ENCODE measurements at regions not wholly inside any gene's neighbourhood (a gene's known extent, or its start where the extent isn't known, plus 50 kb on each side); places are given as distances from the start of the nearest gene placed in this dataset.

DNA sequence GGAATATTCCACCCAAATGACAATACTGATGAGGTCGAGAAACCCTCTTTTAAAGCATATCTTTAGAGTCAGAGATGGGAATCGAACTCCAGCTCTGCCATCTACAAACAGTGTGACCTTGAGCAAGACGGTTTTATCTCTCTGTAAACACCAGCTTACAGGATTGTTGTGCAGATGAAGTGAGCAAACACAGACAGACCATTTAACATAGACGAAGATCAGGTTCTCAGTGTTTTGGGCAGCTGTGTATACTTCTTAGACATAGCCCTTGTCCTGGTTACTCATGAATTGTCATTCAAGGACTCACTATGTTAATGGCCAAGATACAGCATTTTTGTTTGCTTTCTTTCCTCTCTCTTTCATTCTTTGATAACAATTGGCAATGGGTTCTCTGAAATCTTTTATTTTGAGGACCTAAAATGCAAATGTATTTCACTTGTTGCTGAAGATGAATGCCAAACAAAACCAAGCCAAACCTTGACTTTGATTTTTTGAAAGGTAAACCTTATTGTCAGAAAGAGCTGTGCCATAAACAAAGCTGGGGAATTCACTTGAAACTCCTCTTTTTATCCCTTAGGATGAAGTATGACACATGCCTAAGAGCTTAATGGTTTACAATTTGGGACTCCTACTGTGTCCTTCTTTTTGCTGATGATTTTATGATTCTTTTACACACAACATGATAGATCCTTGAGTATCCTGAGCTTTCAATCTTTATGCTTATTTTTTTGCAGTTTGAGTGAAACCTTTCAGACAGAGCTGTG is 250.0 kb upstream of the PDZRN3 start:
- TF ChIP-seq, protein P1, sequence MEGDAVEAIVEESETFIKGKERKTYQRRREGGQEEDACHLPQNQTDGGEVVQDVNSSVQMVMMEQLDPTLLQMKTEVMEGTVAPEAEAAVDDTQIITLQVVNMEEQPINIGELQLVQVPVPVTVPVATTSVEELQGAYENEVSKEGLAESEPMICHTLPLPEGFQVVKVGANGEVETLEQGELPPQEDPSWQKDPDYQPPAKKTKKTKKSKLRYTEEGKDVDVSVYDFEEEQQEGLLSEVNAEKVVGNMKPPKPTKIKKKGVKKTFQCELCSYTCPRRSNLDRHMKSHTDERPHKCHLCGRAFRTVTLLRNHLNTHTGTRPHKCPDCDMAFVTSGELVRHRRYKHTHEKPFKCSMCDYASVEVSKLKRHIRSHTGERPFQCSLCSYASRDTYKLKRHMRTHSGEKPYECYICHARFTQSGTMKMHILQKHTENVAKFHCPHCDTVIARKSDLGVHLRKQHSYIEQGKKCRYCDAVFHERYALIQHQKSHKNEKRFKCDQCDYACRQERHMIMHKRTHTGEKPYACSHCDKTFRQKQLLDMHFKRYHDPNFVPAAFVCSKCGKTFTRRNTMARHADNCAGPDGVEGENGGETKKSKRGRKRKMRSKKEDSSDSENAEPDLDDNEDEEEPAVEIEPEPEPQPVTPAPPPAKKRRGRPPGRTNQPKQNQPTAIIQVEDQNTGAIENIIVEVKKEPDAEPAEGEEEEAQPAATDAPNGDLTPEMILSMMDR (IDR thresholded peaks at IDR 0.05 in 2 of 3, conservative IDR thresholded peaks at IDR 0.05 in 1 of 3; ENCODE audit: control insufficient read depth in 2 of 3, extremely low read depth in 1 of 3, insufficient read depth in 1 of 3, low read depth in 3 of 3, low read length in 3 of 3) = no peak
- TF ChIP-seq, protein P2, sequence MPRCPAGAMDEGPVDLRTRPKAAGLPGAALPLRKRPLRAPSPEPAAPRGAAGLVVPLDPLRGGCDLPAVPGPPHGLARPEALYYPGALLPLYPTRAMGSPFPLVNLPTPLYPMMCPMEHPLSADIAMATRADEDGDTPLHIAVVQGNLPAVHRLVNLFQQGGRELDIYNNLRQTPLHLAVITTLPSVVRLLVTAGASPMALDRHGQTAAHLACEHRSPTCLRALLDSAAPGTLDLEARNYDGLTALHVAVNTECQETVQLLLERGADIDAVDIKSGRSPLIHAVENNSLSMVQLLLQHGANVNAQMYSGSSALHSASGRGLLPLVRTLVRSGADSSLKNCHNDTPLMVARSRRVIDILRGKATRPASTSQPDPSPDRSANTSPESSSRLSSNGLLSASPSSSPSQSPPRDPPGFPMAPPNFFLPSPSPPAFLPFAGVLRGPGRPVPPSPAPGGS (IDR thresholded peaks at IDR 0.05; ENCODE audit: borderline replicate concordance, insufficient read depth, low read depth, low read length, poor library complexity, severe bottlenecking) = no peak
- TF ChIP-seq POLR2AphosphoS5 (IDR thresholded peaks at IDR 0.05; ENCODE audit: low read length) (no peak), MEF2A (IDR thresholded peaks at IDR 0.05; ENCODE audit: insufficient read depth, low read depth, low read length) (no peak), YY1 (IDR thresholded peaks at IDR 0.05; ENCODE audit: low read depth, low read length) (no peak), SP1 (IDR thresholded peaks at IDR 0.05; ENCODE audit: low read depth, low read length) (no peak), RAD21 (IDR thresholded peaks at IDR 0.05; ENCODE audit: insufficient read depth, low read depth, low read length) (no peak), CBFB (IDR thresholded peaks at IDR 0.05; ENCODE audit: low read depth) (no peak), EZH2 (IDR thresholded peaks at IDR 0.05; ENCODE audit: borderline replicate concordance, control insufficient read depth, low read depth, low read length) (no peak)
- TF ChIP-seq, protein P3, sequence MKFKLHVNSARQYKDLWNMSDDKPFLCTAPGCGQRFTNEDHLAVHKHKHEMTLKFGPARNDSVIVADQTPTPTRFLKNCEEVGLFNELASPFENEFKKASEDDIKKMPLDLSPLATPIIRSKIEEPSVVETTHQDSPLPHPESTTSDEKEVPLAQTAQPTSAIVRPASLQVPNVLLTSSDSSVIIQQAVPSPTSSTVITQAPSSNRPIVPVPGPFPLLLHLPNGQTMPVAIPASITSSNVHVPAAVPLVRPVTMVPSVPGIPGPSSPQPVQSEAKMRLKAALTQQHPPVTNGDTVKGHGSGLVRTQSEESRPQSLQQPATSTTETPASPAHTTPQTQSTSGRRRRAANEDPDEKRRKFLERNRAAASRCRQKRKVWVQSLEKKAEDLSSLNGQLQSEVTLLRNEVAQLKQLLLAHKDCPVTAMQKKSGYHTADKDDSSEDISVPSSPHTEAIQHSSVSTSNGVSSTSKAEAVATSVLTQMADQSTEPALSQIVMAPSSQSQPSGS (IDR thresholded peaks at IDR 0.05; ENCODE audit: low read length) = no peak
- TF ChIP-seq, protein P4, sequence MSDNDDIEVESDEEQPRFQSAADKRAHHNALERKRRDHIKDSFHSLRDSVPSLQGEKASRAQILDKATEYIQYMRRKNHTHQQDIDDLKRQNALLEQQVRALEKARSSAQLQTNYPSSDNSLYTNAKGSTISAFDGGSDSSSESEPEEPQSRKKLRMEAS (IDR thresholded peaks at IDR 0.05; ENCODE audit: low read depth, low read length) = no peak

Data from GM12878 (cell line).